GM21390 (cell line): ENCODE measurements at regions not wholly inside any gene's neighbourhood (a gene's known extent, or its start where the extent isn't known, plus 50 kb on each side); places are given as distances from the start of the nearest gene placed in this dataset.
"Not testable (repeated sequence)": the region's sequence is repeated elsewhere in the genome, so short reads cannot be mapped to it uniquely, and the experiment has no call there.

Source experiments
- ATAC-seq: cut with Tn5 transposase; IDR thresholded peaks from one replicate; pipeline ENCODE4 v1.9.1; 2021; ENCODE audit not compliant: unreplicated experiment

DNA sequence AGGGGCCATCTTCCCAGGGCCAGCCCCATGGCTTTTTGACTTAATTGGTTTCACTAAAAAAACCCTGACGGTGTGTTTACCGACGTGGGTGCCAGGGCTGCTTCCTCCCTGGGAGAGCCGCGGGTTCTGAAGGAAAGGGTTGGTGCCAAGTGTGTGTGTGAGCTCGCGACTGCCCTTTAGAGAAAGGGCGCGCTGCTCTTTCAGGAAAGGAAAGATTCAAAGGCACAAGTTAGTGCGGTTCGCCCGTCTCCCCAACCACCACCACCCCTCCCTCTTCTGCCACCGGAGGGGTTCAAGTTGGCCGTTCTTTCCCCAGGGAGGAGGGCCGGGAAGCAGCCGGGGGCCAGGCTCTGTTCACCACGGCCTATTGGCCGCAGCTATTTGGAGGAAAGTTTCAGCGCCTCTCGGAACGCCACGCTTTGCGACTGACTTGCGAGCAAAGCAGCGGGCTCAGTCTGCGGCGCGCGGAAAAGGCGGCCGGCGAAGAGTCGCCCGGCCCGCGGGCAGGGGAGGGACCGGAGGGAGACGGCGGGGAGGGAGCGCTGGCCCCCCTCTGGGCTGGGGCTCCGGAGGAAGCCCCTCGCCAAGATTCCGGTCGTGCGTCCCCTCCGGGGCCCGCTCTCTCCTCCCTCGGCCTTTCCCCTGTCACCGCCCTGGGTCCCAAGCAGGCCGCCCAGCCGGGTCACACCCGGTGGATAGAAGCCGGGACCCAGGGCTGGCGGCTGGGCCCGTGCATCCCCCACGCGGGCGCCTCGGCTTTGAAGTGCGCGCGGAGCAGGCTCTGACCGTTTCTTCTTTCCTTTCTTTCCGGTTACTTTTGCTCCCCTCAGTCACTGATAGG is 165.9 kb upstream of the PPP1R3A start:
- peak; percentile 29 for ATAC-seq

DNA sequence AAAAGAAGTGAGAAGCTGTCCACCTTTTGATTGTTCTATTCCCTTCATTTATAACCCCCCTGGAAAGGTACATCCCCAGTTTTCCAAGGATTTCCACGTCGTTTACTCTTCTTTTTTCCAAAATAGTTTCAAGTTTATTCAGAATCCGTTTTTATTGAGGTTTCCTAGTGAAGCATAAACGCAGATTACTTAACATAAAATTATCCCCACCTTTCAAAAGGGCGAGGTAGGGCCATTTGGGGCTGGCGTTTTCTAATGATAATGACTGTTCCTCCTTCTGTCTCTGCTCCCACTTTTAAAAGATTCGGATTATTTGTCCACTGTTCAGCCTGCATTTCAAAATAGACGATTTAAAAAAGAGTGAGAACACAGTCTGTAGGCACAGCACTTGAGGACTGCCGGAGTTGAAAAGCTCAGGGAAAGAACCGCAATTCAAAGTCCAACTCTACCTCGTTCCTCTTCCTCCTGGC is 165.2 kb upstream of the PPP1R3A start:
- ATAC-seq, result peak; percentile 0

DNA sequence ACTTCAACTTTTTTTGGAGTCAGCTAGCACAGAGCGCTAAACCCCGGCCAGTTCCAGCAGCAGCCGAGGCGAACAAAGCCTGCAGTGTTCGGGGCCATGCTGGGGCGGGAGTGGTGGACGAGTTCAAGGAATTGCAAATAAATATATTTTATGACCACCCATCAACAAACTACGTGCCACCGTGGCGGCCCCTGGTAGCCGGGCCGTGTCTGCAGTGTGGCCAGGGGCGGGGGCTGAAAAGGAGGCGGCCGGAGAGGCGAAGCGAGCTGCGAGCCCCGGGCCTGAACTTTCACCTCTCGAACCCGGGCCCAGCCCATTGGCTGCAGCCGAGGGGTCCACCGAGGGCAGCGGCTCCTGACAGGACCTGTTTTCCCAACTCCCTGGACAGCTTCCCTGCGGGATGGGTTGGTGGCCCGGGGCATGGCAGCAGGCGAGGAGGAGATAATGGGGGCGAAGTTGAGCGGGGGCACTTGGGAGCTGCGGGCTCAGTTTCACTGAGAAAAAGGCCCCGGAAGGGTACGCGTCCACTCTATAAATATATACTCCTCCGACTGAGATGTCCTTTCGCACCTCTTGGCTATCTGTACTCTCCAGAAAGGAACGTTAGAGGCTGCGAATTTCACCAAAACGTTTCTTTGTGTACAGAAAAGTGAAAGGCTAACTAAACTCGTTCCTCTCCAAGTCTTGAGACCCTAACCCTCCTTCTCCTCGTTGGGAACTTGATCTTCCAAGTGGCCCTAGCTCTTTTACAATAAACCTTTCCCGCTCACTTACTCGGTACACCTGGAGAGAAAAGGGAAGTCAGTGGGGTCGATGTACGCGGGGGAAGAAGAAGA is 164.6 kb upstream of the PPP1R3A start:
- no peak for ATAC-seq

DNA sequence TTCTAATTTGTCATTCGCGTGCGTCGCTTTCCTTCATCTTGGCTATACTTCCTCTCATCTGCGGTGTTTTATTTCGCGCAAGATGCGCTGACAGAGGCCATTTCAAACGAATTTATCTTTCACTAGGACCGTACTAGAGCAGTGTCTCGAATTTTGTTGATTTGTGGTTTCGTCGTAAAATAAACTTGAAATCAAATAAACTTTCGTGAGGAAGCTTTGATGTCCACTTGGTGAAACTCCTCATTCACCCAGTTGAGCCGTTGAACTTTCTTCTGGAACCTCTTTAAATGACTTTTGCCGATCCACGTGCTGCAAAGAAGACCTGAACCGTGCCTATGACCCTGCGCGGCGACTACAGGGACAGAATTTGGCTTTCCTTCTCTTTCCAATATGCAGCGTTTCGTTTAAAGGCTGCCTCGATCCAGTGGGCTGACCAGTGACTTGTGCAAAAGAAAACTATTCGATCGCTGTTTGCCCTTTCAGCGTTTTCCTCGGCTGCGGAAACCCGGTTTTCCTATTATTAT is 163.9 kb upstream of the PPP1R3A start:
- ATAC-seq, result no peak

DNA sequence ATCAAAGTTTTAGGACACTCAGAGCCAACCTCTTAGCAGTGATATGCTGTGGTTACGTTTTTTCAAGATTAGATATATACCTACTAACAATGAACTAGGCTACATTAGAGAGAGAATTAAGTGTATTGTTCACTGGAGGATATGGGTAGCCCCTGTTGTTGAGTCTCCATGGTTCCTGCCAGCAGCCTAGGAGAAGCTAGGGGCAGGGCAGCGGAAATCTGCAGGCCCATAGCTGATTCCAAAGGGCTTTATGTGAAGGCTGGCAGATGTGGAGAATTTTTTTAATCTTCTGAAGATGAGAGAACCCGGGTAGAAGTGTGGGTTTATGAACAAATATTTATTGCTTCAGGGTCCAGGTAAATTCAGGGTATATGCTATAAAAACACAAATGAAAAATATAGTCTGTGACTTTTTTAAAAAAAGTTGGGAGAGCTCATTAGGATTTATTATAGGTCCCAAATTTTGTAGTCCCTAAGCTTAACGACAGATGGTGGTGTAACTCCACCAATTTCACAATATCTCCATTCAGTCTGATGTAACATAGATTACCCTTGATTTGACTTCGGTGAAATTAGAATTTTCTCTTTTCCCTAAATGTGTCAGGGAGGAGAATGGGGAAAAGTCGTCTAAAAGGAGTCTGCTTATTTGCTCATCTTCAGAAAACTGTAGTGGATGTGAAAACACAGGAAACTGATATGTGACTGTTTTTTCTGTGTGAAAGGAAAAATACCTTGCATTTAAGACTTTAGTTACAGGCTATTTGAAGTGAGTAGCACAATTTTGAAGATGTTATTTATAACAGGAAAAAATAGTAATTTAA is 163.0 kb upstream of the PPP1R3A start:
- ATAC-seq, result no peak

DNA sequence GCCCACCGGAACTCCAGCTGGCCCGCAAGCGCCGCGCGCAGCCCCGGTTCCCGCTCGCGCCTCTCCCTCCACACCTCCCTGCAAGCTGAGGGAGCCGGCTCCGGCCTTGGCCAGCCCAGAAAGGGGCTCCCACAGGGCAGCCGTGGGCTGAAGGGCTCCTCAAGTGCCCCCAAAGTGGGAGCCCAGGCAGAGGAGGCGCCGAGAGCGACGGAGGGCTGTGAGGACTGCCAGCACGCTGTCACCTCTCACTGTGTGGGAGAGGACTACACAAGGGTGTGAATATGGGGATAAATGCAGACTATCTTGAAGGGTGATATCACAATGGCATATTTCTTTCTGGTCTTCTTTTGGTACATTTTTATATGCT is 158.3 kb upstream of the PPP1R3A start:
- ATAC-seq, result not testable (repeated sequence)

DNA sequence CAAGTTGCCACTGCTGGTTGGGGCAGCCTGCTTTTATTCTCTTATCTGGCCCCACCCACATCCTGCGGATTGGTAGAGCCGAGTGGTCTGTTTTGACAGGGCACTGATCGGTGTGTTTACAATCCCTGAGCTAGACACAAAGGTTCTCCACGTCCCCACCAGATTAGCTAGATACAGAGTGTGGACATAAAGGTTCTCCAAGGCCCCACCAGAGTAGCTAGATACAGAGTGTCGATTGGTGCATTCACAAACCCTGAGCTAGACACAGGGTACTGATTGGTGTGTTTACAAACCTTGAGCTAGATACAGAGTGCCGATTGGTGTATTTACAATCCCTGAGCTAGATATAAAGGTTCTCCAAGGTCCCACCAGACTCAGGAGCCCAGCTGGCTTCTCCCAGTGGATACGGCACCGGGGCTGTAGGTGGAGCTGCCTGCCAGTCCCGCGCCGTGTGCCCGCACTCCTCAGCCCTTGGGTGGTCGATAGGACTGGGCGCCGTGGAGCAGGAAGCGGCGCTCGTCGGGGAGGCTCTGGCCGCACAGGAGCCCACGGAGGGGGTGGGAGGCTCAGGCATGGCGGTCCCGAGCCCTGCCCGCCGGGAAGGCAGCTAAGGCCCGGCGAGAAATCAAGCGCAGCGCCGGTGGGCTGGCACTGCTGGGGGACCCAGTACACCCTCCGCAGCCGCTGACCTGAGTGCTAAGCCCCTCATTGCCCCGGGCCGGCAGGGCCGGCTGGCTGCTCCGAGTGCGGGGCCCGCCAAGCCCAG is 157.8 kb upstream of the PPP1R3A start:
- ATAC-seq, result not testable (repeated sequence)

DNA sequence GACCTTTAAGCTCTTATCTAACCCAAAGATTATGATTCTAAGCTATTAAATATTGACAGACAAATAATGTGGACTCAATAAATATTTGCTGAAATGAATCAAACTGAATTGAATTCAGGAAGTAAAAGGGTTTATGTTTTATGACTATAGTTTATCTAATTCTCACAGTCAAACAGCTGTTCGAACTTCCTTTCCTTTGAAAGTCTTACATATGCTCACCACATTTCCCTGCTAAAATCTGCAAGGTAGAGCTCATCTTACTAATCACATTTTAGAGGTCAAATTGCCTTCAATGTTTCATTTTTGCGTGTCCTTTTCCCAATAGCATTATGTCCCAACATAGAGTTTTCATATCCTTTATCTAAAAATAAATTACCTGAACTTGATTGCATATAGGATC is 154.9 kb upstream of the PPP1R3A start:
- ATAC-seq, result no peak

DNA sequence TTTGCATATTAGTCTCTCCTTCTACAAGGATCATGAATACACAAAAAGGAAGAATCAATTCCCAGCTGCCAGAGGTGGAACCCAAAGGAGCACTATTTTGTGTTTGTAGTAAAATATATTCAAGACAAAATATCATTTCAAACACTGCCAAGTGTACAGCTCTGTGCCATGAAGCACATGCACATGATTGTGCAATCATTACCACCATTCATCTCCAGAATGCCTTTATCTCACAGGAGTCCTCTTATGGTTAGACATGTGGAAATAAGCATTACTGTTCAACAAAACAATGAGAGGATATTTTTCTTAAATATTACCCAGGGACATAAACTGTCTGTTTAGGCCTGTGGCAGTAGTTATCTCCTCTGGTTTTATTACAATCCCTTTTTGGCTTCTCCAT is 151.4 kb upstream of the PPP1R3A start:
- ATAC-seq, result no peak

DNA sequence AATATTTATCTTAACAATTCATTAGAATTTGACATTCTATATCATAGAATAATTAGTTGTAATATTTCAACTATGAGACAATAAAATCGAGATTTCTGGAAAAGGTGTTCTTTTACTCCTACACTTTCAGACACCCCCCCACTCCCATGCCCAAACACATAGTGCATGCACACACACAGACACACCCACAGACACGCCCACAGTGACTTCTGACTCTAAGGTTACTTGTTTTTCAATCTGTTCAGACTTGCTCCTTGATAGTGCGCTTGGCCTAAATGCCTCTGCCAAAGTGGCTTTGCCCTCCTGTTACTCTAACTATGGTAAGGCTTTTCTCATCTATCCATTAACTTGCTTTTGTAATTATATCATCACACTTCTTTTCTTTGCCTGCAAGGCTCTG is 144.0 kb upstream of the PPP1R3A start:
- no peak for ATAC-seq

DNA sequence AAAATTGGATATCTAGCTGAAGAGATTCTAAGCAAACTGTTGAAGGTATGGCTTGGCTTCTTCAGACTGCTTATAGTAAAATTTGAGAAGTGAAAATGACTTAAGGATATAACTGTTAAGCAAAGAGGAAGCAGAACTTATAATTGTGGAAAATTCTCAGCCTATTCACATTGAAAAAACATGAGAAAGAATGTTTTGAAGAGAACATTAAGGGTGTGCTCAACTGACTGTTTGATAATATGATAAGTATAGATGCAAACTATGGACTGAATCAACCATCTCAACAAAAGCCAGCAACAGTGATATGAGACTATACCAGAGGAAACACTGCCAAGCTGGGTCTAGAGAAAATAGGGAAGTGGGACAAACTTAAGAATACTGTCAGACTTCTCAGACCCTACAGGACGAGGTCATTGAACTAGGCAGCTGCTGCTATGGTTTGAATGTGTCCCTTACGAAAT is 133.1 kb upstream of the PPP1R3A start:
- ATAC-seq, result peak; percentile 87

DNA sequence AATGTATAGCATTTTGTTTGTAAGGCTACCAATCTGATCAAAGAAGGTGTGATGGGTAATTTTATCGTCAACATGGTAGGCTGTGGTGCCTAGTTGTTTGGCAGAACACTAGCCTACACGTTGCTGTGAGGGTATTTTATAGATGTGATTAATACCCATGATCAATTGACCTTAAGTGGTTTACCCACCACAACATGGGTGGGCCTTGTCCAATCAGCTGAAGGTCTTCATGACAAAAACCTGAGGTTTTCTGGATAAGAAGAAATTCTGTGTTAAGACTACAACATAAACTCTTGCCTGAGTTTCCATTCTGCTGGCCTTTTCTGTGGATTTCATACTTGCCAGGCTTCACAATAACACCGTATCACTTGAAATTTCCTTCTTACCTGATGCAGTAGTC is 131.8 kb upstream of the PPP1R3A start:
- no peak for ATAC-seq

DNA sequence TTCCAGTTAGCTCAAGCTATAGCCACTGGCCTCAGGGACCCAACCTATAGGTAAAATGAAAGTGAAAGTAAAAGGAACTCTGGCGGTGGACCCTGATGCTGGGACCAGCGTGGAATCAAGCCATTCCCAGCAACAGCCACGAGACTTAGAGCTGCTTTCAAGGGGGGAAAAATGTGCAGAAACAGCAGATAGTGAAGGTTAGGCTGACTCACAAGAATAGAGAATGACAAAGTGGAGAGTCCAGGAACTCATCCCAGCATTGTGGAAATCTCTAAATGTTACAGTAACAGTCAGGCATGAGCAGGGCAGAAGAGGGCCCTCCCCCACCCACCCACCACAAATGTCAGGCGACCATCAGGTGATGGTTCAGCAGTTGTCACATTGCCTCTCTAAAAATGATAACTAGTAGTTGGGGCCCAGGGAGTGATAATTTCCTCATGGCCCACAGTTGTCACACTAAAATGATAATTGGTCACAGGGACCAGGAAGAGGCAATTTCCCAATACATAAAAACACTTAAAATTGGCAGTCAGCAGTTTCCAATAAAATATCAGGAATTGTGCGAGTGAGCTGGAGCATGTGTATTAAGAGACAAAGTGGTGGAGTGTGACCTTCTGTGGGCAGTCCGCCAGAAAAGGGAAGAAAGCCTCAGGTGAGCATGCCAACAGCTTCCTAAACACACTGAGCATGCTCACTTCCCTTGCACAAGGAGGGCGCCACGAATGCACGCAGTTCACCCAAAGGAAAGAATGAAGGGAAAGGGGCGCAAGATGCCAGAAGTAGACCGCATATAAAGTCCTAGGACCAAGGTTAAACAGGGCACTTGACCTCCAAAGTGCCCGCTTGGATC is 129.8 kb upstream of the PPP1R3A start:
- no peak for ATAC-seq

DNA sequence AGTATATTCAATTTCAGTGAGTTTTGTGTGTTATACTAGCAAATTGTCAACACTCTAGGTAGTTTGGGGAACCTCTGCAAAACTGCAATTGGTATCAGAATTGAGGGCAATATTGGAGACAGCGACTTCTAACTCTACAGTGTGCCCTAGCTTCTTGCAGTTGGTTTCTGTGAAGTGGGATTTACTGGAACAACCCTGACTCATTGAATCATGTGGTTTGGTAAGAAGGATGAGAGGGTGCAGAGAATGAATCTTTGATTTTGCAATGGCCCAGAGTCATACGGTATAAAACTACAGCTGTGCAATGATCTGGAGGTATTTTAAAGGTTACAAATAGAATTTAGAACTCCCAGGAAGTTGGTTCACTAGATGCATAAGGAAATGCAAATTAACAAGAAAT is 129.1 kb upstream of the PPP1R3A start:
- ATAC-seq, result no peak

DNA sequence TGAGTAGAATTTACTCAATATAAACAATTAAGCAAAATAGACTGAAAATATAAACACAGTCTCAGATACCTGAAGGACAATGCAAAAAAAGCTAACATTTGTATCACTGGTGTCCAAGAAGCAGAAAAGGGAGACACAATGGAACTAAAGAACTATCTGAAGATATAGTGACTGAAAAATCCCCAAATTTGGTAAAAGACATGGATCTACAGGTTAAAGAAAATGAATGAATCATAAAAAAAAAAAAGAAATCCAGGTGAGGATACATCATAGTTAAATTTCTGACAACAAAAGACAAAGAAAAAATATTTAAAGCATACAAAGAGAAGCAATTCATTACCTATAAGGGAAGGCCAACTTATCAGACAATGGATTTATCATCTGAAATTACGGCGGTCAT is 114.7 kb upstream of the PPP1R3A start:
- ATAC-seq, result no peak

DNA sequence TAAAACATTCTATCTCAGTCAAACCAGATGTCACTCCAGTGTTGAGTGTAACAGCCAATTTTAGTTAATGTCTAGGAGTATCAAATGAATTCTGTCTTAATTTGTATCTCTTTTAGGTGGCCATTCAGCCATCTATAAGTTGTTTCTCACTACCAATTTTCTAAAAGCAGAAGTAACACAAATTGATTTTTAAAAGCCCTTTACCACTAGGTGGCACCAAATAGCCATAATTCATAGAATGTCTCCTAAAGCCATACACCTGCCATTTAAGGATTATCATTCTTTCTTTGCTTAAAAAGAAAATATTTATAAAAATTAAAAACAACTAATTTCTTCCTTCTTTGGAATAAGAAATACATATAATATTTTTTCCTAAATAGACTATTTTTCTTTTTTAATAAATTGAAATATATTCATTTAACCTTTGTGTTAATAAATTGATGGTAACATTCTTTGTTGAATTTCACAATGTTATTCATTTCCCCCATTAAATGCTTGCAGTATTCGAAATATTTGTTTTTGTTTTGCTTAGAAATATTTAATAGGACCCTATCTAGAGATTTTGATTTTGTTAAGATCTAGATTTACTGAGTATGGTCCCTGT is 107.8 kb upstream of the PPP1R3A start:
- ATAC-seq, result peak; percentile 82

DNA sequence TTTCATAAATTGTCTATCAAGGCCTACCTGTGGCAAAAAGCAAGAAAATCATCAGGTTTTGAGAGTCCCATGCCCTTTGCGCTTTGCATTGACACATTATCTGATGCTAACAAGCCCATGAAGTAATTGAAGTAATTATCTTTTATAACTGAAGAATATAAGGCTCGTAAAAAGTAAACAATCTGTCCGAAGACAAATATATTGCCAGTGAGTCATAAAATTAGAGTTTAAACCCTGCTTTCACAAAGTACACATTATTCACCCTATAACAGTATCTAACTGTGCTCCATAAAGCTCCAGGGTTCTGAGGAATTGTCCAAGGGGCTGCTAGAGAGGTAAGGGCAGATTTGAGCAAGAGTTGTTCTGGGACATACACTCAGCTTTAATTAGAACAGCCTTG is 102.3 kb upstream of the PPP1R3A start:
- ATAC-seq, result no peak

DNA sequence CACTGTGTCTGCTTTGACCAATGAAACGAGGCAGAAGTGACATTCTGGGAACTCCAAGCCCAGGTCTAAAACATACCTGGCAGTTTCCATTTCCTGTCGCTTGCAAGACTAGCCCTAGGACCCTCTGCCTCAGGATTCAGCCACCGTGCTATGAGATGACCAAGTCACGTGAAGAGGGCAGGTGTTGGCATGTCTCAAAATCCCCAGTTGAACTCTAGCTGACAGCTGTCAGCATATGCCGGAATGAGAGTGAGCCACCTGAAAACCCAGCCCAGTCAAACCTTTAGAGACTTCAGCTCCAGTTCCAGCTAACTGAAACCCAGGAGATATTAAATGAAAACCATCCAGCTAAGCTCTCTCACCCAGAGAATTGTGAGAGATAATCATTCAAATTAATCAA is 89.9 kb upstream of the PPP1R3A start:
- ATAC-seq, result no peak

DNA sequence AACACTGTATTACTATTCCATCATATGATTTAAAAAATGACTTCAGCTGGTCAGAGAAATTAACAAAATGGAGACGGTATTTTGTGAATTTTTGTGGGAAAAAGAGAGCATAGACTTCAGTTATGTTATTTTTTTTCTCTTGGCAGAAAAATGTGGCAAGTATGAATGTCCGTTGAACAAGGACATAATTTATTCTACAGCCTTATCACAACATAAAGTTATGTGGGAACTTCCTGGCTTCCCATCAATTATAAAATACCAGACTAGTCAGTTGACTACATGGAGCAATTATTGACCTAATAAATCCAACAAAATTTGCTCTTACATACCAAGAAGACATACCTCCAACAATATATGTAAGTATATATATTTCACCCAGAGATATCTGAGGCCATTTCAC is 88.6 kb upstream of the PPP1R3A start:
- ATAC-seq, result no peak
